GM23338 (cell line): ENCODE measurements at regions not wholly inside any gene's neighbourhood (a gene's known extent, or its start where the extent isn't known, plus 50 kb on each side); places are given as distances from the start of the nearest gene placed in this dataset.

ENCODE experiments used
- ATAC-seq: fragments of 200-7000 bp; cut with Tn5 transposase; 3 replicates; pipeline ENCODE4 v1.9.1; 2020
- DNase-seq: peaks from one replicate; pipeline ENCODE4 v3.0.0-alpha.2; 2015; ENCODE audit warnings: low spot score
- H2AFZ ChIP-seq: fragments of 200-600 bp; sonication (generic); 2 replicates; pipeline ENCODE4 v1.8.0; 2016; ENCODE audit warnings: antibody characterized with exemption, mild to moderate bottlenecking, moderate library complexity
- H3F3A ChIP-seq: fragments of 200-600 bp; sonication (generic); replicated peaks from 2 replicates; pipeline ENCODE4 v1.8.0; 2017; ENCODE audit warnings: antibody characterized with exemption, mixed run types, low read depth
- H3K27ac ChIP-seq: fragments of 200-600 bp; sonication (generic); 2 replicates; pipeline ENCODE4 v1.6.1; 2016; ENCODE audit warnings: low read depth
- H3K27me3 ChIP-seq: fragments of 200-600 bp; sonication (generic); 2 replicates; pipeline ENCODE4 v1.8.0; 2016; ENCODE audit warnings: mild to moderate bottlenecking, mixed run types, moderate library complexity; ENCODE audit not compliant: insufficient read depth
- H3K36me3 ChIP-seq: fragments of 200-600 bp; sonication (generic); 2 replicates; pipeline ENCODE4 v1.8.0; 2016; ENCODE audit warnings: mild to moderate bottlenecking; ENCODE audit not compliant: insufficient read depth
- H3K4me1 ChIP-seq: fragments of 200-600 bp; sonication (generic); 2 replicates; pipeline ENCODE4 v1.8.0; 2016; ENCODE audit warnings: mild to moderate bottlenecking, moderate library complexity; ENCODE audit not compliant: insufficient read depth
- H3K4me2 ChIP-seq: fragments of 200-600 bp; sonication (generic); 2 replicates; pipeline ENCODE4 v1.7.1; 2017; ENCODE audit warnings: mixed run types
- H3K4me3 ChIP-seq: fragments of 200-600 bp; sonication (generic); 2 replicates; pipeline ENCODE4 v1.6.1; 2016; ENCODE audit warnings: mixed run types
- H3K79me2 ChIP-seq: fragments of 200-600 bp; sonication (generic); replicated peaks from 2 replicates; pipeline ENCODE4 v1.8.0; 2017; ENCODE audit warnings: mild to moderate bottlenecking; ENCODE audit not compliant: insufficient read depth
- H3K9me2 ChIP-seq: fragments of 200-600 bp; sonication (generic); 2 replicates; pipeline ENCODE4 v1.8.0; 2017; ENCODE audit not compliant: insufficient read depth
- H4K20me1 ChIP-seq: fragments of 200-600 bp; sonication (generic); replicated peaks from 2 replicates; pipeline ENCODE4 v1.8.0; 2017; ENCODE audit warnings: mild to moderate bottlenecking; ENCODE audit not compliant: insufficient read depth
- H3K27ac Mint-ChIP-seq: 2 replicates; pipeline ENCODE4 v1.8.0; 2020; ENCODE audit warnings: inconsistent platforms, mild to moderate bottlenecking, moderate library complexity, mixed read lengths
- H3K27me3 Mint-ChIP-seq: 3 replicates; pipeline ENCODE4 v1.8.0; 2022; ENCODE audit warnings: low read depth, mild to moderate bottlenecking, moderate library complexity, mixed read lengths, inconsistent platforms; ENCODE audit not compliant: insufficient read depth, poor library complexity
- H3K36me3 Mint-ChIP-seq: 3 replicates; pipeline ENCODE4 v1.8.0; 2021; ENCODE audit warnings: low read depth, mild to moderate bottlenecking, inconsistent platforms, moderate library complexity, mixed read lengths
- H3K4me1 Mint-ChIP-seq: 3 replicates; pipeline ENCODE4 v1.8.0; 2020; ENCODE audit warnings: mild to moderate bottlenecking, inconsistent platforms, mixed read lengths
- H3K4me3 Mint-ChIP-seq: 3 replicates; pipeline ENCODE4 v1.8.0; 2021; ENCODE audit warnings: moderate library complexity, mild to moderate bottlenecking, inconsistent platforms, mixed read lengths
- H3K9me3 Mint-ChIP-seq: 3 replicates; pipeline ENCODE4 v1.8.0; 2020; ENCODE audit warnings: moderate library complexity, mild to moderate bottlenecking, inconsistent platforms, mixed read lengths
- CREB1 ChIP-seq: fragments of 250-450 bp; sonication (Bioruptor Pico); IDR thresholded peaks from 2 replicates; pipeline ENCODE4 v1.5.0; 2020; ENCODE audit warnings: low read depth, mild to moderate bottlenecking, moderate library complexity
- EZH2phosphoT487 ChIP-seq: fragments of 200-600 bp; sonication (generic); IDR thresholded peaks from one replicate; pipeline ENCODE4 v1.8.1; 2018; ENCODE audit warnings: antibody characterized with exemption; ENCODE audit not compliant: unreplicated experiment
- STAT1 ChIP-seq: IDR thresholded peaks from one replicate; pipeline ENCODE4 v1.6.1; 2016; ENCODE audit warnings: antibody characterized with exemption; ENCODE audit not compliant: unreplicated experiment
- ZNF114 ChIP-seq: fragments of 250-450 bp; sonication (Bioruptor Pico); IDR thresholded peaks from 2 replicates; pipeline ENCODE4 v1.5.0; 2020; ENCODE audit warnings: mild to moderate bottlenecking, moderate library complexity
- ZNF331 ChIP-seq: fragments of 250-450 bp; sonication (Bioruptor Pico); IDR thresholded peaks from 2 replicates; pipeline ENCODE4 v1.5.0; 2020; ENCODE audit warnings: low read depth, mild to moderate bottlenecking, moderate library complexity
- TF ChIP-seq, protein P1 (sequence below): IDR thresholded peaks from one replicate; pipeline ENCODE4 v1.6.1; 2018; ENCODE audit warnings: antibody characterized with exemption; ENCODE audit not compliant: unreplicated experiment
- TF ChIP-seq, protein P2 (sequence below): IDR thresholded peaks from 2 replicates; pipeline ENCODE4 v1.6.1; 2016; ENCODE audit warnings: antibody characterized with exemption

DNA sequence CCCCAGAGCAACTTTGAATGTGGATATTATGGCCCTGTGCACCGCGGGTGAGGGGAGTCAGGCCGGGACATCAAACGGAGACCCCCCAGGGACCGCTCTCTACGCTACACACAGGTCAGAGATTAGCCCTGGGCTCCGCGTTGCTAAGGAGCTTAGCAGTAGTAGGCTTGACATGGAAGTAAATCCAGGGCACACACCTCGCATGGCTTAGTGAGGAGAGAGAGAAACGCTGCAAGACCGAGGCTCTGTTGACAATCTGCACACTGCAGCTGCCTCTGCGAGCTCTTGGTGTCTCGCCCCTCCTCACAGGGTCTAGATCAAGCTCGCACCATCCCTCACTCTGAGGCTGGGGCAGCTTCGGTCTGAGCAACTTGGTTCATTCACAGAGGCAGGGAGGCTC, 116.1 kb upstream of the CDH4 start:
- peak; percentile 61 for ATAC-seq
- H3K27me3 Mint-ChIP-seq, result peaks cover 31% of the 10 kb centered on the region
- H3F3A ChIP-seq, result no peaks in the 10 kb centered on the region
- DNase-seq, result no peak
- H3K79me2 ChIP-seq, result no peaks in the 10 kb centered on the region
- H2AFZ ChIP-seq, result no peak overlapping the region
- H3K9me3 Mint-ChIP-seq, result no peaks in the 10 kb centered on the region
- no peaks in the 10 kb centered on the region for H3K36me3 Mint-ChIP-seq
- no peak overlapping the region for H3K4me3 ChIP-seq
- H3K4me2 ChIP-seq, result no peak overlapping the region
- H3K4me1 Mint-ChIP-seq, result 0 out of 3 replicates have a peak, but pooled peaks cover 5% of the 10 kb centered on the region
- H3K27me3 ChIP-seq, result peaks cover 6% of the 10 kb centered on the region; the same call in 1 of the 2 replicates
- H3K9me2 ChIP-seq, result no peaks in the 10 kb centered on the region
- H3K27ac ChIP-seq, result no peak overlapping the region
- TF ChIP-seq, protein P1, sequence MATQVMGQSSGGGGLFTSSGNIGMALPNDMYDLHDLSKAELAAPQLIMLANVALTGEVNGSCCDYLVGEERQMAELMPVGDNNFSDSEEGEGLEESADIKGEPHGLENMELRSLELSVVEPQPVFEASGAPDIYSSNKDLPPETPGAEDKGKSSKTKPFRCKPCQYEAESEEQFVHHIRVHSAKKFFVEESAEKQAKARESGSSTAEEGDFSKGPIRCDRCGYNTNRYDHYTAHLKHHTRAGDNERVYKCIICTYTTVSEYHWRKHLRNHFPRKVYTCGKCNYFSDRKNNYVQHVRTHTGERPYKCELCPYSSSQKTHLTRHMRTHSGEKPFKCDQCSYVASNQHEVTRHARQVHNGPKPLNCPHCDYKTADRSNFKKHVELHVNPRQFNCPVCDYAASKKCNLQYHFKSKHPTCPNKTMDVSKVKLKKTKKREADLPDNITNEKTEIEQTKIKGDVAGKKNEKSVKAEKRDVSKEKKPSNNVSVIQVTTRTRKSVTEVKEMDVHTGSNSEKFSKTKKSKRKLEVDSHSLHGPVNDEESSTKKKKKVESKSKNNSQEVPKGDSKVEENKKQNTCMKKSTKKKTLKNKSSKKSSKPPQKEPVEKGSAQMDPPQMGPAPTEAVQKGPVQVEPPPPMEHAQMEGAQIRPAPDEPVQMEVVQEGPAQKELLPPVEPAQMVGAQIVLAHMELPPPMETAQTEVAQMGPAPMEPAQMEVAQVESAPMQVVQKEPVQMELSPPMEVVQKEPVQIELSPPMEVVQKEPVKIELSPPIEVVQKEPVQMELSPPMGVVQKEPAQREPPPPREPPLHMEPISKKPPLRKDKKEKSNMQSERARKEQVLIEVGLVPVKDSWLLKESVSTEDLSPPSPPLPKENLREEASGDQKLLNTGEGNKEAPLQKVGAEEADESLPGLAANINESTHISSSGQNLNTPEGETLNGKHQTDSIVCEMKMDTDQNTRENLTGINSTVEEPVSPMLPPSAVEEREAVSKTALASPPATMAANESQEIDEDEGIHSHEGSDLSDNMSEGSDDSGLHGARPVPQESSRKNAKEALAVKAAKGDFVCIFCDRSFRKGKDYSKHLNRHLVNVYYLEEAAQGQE, result no peak
- TF ChIP-seq ZNF114 (CRISPR knock-in tag) (no peak), EZH2phosphoT487 (no peak), CREB1 (CRISPR knock-in tag) (no peak), STAT1 (no peak)
- TF ChIP-seq, protein P2, sequence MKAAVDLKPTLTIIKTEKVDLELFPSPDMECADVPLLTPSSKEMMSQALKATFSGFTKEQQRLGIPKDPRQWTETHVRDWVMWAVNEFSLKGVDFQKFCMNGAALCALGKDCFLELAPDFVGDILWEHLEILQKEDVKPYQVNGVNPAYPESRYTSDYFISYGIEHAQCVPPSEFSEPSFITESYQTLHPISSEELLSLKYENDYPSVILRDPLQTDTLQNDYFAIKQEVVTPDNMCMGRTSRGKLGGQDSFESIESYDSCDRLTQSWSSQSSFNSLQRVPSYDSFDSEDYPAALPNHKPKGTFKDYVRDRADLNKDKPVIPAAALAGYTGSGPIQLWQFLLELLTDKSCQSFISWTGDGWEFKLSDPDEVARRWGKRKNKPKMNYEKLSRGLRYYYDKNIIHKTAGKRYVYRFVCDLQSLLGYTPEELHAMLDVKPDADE, result no peak
- H4K20me1 ChIP-seq, result no peaks in the 10 kb centered on the region
- no peak overlapping the region for H3K27ac Mint-ChIP-seq
- no peaks in the 10 kb centered on the region for H3K4me1 ChIP-seq
- H3K4me3 Mint-ChIP-seq, result no peak overlapping the region
- H3K36me3 ChIP-seq, result no peaks in the 10 kb centered on the region

DNA sequence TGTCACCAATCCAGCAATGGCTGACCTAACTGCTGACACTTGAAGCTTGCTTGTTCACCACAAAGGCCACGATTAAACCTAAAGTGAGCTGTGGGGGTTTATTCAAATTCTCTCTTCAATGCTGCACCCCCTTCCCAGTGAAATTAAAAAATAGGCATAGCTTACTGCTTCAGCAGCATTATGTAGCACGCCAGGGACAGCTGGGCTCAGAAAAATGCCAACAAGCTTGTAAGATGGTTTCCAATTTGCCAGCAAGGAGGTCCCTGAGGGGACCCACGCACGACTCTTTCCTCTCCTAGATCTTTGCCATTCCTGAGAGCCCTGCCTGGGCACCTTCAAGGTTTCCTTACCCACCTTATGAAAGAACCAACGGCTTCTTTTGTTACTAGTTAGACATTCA, 113.5 kb upstream of the CDH4 start:
- H2AFZ ChIP-seq, result no peak overlapping the region
- no peaks in the 10 kb centered on the region for H3K79me2 ChIP-seq
- H3K27ac ChIP-seq, result no peak overlapping the region
- no peaks in the 10 kb centered on the region for H3K4me1 ChIP-seq
- no peak overlapping the region for H3K27ac Mint-ChIP-seq
- H3K4me3 ChIP-seq, result no peak overlapping the region
- H3K36me3 ChIP-seq, result no peaks in the 10 kb centered on the region
- no peaks in the 10 kb centered on the region for H3K9me3 Mint-ChIP-seq
- H3K27me3 ChIP-seq, result peaks cover 10% of the 10 kb centered on the region; the same call in 1 of the 2 replicates
- H3K27me3 Mint-ChIP-seq, result peaks cover 22% of the 10 kb centered on the region
- H3K36me3 Mint-ChIP-seq, result no peaks in the 10 kb centered on the region
- H3K9me2 ChIP-seq, result no peaks in the 10 kb centered on the region
- no peaks in the 10 kb centered on the region for H4K20me1 ChIP-seq
- 0 out of 3 replicates have a peak, but pooled peaks cover 5% of the 10 kb centered on the region for H3K4me1 Mint-ChIP-seq
- ATAC-seq (no peak), DNase-seq (no peak)
- no peak overlapping the region for H3K4me2 ChIP-seq
- H3K4me3 Mint-ChIP-seq, result no peak overlapping the region
- no peaks in the 10 kb centered on the region for H3F3A ChIP-seq
- no peak for TF ChIP-seq ZNF331 (CRISPR knock-in tag)
- TF ChIP-seq, protein P2, result no peak
- TF ChIP-seq, protein P1, result no peak
- TF ChIP-seq EZH2phosphoT487, result no peak
